ENCODE measurements at regions not wholly inside any gene's neighbourhood (a gene's known extent, or its start where the extent isn't known, plus 50 kb on each side); places are given as distances from the start of the nearest gene placed in this dataset.

- no peaks in the 10 kb centered on the region for H3K9me3 ChIP-seq (ENCODE audit: control insufficient read depth, insufficient read depth, low read length)
- peaks cover 6% of the 10 kb centered on the region for H3K4me1 ChIP-seq (ENCODE audit: control insufficient read depth, insufficient read depth, low read length)
- peaks cover 7% of the 10 kb centered on the region for H3K27me3 ChIP-seq (ENCODE audit: control insufficient read depth, insufficient read depth, low read length)
- H3K9ac ChIP-seq (ENCODE audit: low read depth, low read length): no peak overlapping the region
- H3K4me3 ChIP-seq (ENCODE audit: low read depth, low read length): no peak overlapping the region
- H3K36me3 ChIP-seq (ENCODE audit: control insufficient read depth, insufficient read depth, low read length): no peaks in the 10 kb centered on the region
Measured at GRCh38 chr12:13794706-13795105, 186.7 kb downstream of the GRIN2B start.

DNA sequence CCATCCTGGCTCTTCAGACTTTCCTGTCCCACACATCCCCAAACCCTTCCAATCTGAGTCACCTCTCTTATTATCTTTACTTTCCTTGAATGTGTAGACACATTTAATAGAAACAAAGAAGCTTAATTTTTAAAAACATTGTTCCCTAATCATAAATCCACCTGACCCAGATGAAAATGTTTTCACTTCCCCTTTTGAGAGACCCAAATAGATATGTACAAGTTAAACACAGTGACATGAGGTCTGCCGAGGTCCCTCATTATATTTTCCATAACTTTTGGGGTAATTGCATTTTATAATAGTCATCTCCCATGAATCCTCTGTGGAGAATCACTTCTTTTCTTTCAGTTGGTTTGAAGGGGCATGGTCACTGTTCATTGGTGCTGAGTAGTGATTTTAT lies 191.1 kb downstream of the GRIN2B start:
- Histone ChIP-seq H3K9me3 (ENCODE audit: control insufficient read depth, insufficient read depth, low read length) (no peaks in the 10 kb centered on the region), H3K27me3 (ENCODE audit: control insufficient read depth, insufficient read depth, low read length) (no peaks in the 10 kb centered on the region), H3K9ac (ENCODE audit: low read depth, low read length) (no peak overlapping the region), H3K36me3 (ENCODE audit: control insufficient read depth, insufficient read depth, low read length) (no peaks in the 10 kb centered on the region), H3K4me3 (ENCODE audit: low read depth, low read length) (no peak overlapping the region), H3K4me1 (ENCODE audit: control insufficient read depth, insufficient read depth, low read length) (peaks cover 4% of the 10 kb centered on the region)

GRCh38 chr12:13788626-13789025 lies 192.8 kb downstream of the GRIN2B start:
- Histone ChIP-seq H3K4me1 (ENCODE audit: control insufficient read depth, insufficient read depth, low read length) (peaks cover 4% of the 10 kb centered on the region), H3K9ac (ENCODE audit: low read depth, low read length) (no peak overlapping the region), H3K36me3 (ENCODE audit: control insufficient read depth, insufficient read depth, low read length) (no peaks in the 10 kb centered on the region), H3K9me3 (ENCODE audit: control insufficient read depth, insufficient read depth, low read length) (no peaks in the 10 kb centered on the region), H3K4me3 (ENCODE audit: low read depth, low read length) (no peak overlapping the region), H3K27me3 (ENCODE audit: control insufficient read depth, insufficient read depth, low read length) (no peaks in the 10 kb centered on the region)

- no peak overlapping the region for H3K9ac ChIP-seq (ENCODE audit: low read depth, low read length)
- H3K4me1 ChIP-seq (ENCODE audit: control insufficient read depth, insufficient read depth, low read length): peaks cover 4% of the 10 kb centered on the region
- no peaks in the 10 kb centered on the region for H3K9me3 ChIP-seq (ENCODE audit: control insufficient read depth, insufficient read depth, low read length)
- H3K27me3 ChIP-seq (ENCODE audit: control insufficient read depth, insufficient read depth, low read length): no peaks in the 10 kb centered on the region
- H3K4me3 ChIP-seq (ENCODE audit: low read depth, low read length): peak overlapping the region; percentile 19
- no peaks in the 10 kb centered on the region for H3K36me3 ChIP-seq (ENCODE audit: control insufficient read depth, insufficient read depth, low read length)
Measured at GRCh38 chr12:13786646-13787045, 194.8 kb downstream of the GRIN2B start.

DNA sequence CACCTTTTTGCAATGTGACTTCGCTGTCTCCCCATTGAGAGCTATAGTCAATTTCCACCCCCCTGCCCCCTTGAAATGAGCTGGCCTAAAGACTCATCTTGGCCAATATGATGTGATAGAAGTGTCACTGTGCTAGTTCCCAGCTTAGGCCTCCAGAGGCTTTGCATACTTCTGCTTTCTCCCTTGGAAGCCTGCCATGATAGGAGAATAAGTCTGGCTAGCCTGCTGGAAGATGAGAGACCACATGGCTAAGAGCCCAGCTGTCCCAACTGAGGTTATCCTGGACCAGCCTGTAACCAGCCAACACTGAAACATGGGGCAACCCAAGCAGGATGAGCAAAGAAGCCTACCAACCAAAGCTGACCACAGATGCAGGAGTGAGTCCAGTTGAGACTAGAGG lies 196.9 kb downstream of the GRIN2B start:
- Histone ChIP-seq H3K4me3 (ENCODE audit: low read depth, low read length) (no peak overlapping the region), H3K27me3 (ENCODE audit: control insufficient read depth, insufficient read depth, low read length) (peaks cover 3% of the 10 kb centered on the region), H3K9ac (ENCODE audit: low read depth, low read length) (no peak overlapping the region), H3K36me3 (ENCODE audit: control insufficient read depth, insufficient read depth, low read length) (no peaks in the 10 kb centered on the region), H3K4me1 (ENCODE audit: control insufficient read depth, insufficient read depth, low read length) (peaks cover 4% of the 10 kb centered on the region), H3K9me3 (ENCODE audit: control insufficient read depth, insufficient read depth, low read length) (no peaks in the 10 kb centered on the region)

DNA sequence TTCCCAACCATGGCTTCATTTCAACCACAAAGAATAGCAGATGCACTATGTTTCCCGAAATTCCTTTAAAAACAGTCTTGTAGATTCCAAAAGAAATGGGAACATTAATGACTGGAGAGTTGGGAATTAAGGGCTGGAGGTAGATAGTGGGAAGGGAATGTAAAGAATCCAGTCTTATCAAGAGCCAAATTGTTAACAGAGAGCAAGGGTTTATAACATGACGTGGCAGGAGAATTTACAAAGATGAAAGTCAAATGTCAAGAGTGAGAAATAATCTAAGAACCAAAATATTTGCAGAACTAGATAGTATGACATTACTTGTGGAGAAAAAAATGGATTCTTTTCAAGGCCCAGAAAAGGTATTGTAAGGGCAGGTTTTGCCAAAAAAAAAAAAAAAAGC lies 200.9 kb downstream of the GRIN2B start:
- H3K9me3 ChIP-seq (ENCODE audit: control insufficient read depth, insufficient read depth, low read length): no peaks in the 10 kb centered on the region
- H3K4me1 ChIP-seq (ENCODE audit: control insufficient read depth, insufficient read depth, low read length): no peaks in the 10 kb centered on the region
- no peaks in the 10 kb centered on the region for H3K36me3 ChIP-seq (ENCODE audit: control insufficient read depth, insufficient read depth, low read length)
- H3K9ac ChIP-seq (ENCODE audit: low read depth, low read length): no peak overlapping the region
- H3K27me3 ChIP-seq (ENCODE audit: control insufficient read depth, insufficient read depth, low read length): peaks cover 34% of the 10 kb centered on the region
- no peak overlapping the region for H3K4me3 ChIP-seq (ENCODE audit: low read depth, low read length)

- Histone ChIP-seq H3K4me3 (ENCODE audit: low read depth, low read length) (no peak overlapping the region), H3K9me3 (ENCODE audit: control insufficient read depth, insufficient read depth, low read length) (no peaks in the 10 kb centered on the region), H3K36me3 (ENCODE audit: control insufficient read depth, insufficient read depth, low read length) (no peaks in the 10 kb centered on the region), H3K9ac (ENCODE audit: low read depth, low read length) (no peak overlapping the region), H3K4me1 (ENCODE audit: control insufficient read depth, insufficient read depth, low read length) (no peaks in the 10 kb centered on the region), H3K27me3 (ENCODE audit: control insufficient read depth, insufficient read depth, low read length) (peaks cover 53% of the 10 kb centered on the region)
Measured at GRCh38 chr12:13777374-13777773, 204.0 kb downstream of the GRIN2B start.

DNA sequence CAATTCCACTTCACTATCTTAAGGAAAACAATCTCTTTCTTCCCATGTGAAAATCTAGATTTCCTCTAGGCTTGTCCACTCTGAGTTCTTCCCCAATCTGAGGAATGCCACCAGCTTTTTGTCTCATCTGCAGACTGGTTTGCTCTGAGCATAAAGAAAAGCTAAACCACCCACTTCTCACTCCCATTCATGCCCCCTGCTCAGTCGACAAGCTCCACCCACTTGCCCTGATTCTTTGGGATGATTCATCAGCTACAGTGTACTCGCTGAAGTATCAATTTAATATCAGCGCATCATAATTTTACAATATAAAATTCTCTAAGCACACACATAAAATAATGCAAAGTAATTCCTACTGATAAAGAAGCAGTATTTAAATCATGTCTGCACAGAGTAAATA lies 209.1 kb downstream of the GRIN2B start:
- Histone ChIP-seq H3K4me1 (ENCODE audit: control insufficient read depth, insufficient read depth, low read length) (no peaks in the 10 kb centered on the region), H3K36me3 (ENCODE audit: control insufficient read depth, insufficient read depth, low read length) (no peaks in the 10 kb centered on the region), H3K4me3 (ENCODE audit: low read depth, low read length) (no peak overlapping the region), H3K9ac (ENCODE audit: low read depth, low read length) (no peak overlapping the region), H3K27me3 (ENCODE audit: control insufficient read depth, insufficient read depth, low read length) (peaks cover 36% of the 10 kb centered on the region), H3K9me3 (ENCODE audit: control insufficient read depth, insufficient read depth, low read length) (no peaks in the 10 kb centered on the region)

DNA sequence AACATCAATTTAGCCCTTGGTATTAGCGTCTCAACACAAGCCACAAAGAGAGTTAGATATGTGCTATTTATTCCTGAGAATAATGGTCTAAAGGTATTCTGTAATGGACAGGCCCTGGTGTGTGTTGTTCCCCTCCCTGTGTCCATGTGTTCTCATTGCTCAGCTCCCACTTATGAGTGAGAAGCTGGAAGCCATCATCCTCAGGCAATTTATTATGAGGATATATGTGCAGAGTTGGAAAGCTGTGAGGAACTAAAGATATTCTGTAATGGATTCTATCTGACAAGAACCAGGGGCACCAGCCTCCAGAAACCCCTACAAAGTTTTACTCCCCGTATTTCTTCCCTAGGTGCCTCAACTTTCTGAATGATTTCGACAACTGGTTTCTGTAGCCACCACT lies 210.8 kb downstream of the GRIN2B start:
- H3K27me3 ChIP-seq (ENCODE audit: control insufficient read depth, insufficient read depth, low read length): peaks cover 20% of the 10 kb centered on the region
- H3K36me3 ChIP-seq (ENCODE audit: control insufficient read depth, insufficient read depth, low read length): no peaks in the 10 kb centered on the region

GRCh38 chr12:13769966-13770365 lies 211.4 kb downstream of the GRIN2B start:
- no peaks in the 10 kb centered on the region for H3K36me3 ChIP-seq (ENCODE audit: control insufficient read depth, insufficient read depth, low read length)
- H3K4me1 ChIP-seq (ENCODE audit: control insufficient read depth, insufficient read depth, low read length): no peaks in the 10 kb centered on the region
- no peak overlapping the region for H3K9ac ChIP-seq (ENCODE audit: low read depth, low read length)
- no peaks in the 10 kb centered on the region for H3K9me3 ChIP-seq (ENCODE audit: control insufficient read depth, insufficient read depth, low read length)
- peaks cover 15% of the 10 kb centered on the region for H3K27me3 ChIP-seq (ENCODE audit: control insufficient read depth, insufficient read depth, low read length)
- no peak overlapping the region for H3K4me3 ChIP-seq (ENCODE audit: low read depth, low read length)

More for the DNA sequence above, 210.8 kb downstream of the GRIN2B start:
- Histone ChIP-seq H3K9me3 (ENCODE audit: control insufficient read depth, insufficient read depth, low read length) (no peaks in the 10 kb centered on the region), H3K4me1 (ENCODE audit: control insufficient read depth, insufficient read depth, low read length) (no peaks in the 10 kb centered on the region), H3K9ac (ENCODE audit: low read depth, low read length) (no peak overlapping the region), H3K4me3 (ENCODE audit: low read depth, low read length) (no peak overlapping the region)

DNA sequence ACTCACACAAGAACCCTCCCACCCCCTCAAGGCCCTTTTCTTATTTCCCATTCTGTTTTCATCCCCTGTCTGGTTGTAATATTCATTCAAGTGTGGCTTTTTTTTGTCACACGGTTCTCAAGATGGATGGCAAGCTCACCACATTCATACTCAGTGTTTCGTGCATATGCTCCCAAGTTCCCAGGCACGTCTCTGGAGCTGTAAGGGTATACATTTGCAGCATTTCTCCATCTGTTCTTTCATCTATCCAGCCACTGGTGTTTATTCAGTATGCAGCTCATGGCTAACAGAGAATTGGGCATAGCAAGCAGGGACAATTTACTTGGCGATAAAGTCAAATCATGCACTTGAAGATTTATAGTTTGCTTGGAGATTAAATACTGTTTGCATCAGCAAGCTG lies 212.1 kb downstream of the GRIN2B start:
- Histone ChIP-seq H3K9me3 (ENCODE audit: control insufficient read depth, insufficient read depth, low read length) (no peaks in the 10 kb centered on the region), H3K4me1 (ENCODE audit: control insufficient read depth, insufficient read depth, low read length) (no peaks in the 10 kb centered on the region), H3K4me3 (ENCODE audit: low read depth, low read length) (no peak overlapping the region), H3K9ac (ENCODE audit: low read depth, low read length) (no peak overlapping the region), H3K27me3 (ENCODE audit: control insufficient read depth, insufficient read depth, low read length) (peaks cover 8% of the 10 kb centered on the region), H3K36me3 (ENCODE audit: control insufficient read depth, insufficient read depth, low read length) (no peaks in the 10 kb centered on the region)

DNA sequence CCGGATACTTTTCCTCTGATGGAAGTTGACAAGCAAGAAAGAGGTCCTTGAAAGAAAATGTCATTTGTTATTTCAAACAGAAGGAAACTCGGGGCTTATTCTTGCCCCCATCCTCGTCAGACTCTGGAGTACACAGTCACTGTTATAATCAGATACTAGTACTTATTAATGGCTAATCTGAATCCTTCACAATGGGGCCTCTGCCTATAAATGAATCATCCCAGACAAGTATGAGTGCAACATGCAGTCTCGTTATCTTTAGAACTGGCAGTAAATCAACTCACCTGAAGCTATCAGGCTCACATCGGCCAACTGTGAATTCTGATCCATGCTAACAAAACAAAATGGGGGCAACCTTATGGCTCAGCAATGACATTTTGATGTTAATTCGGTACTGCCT lies 216.7 kb downstream of the GRIN2B start:
- H3K9me3 ChIP-seq (ENCODE audit: control insufficient read depth, insufficient read depth, low read length): no peaks in the 10 kb centered on the region
- H3K4me3 ChIP-seq (ENCODE audit: low read depth, low read length): no peak overlapping the region
- H3K9ac ChIP-seq (ENCODE audit: low read depth, low read length): no peak overlapping the region
- H3K36me3 ChIP-seq (ENCODE audit: control insufficient read depth, insufficient read depth, low read length): no peaks in the 10 kb centered on the region
- no peaks in the 10 kb centered on the region for H3K4me1 ChIP-seq (ENCODE audit: control insufficient read depth, insufficient read depth, low read length)
- H3K27me3 ChIP-seq (ENCODE audit: control insufficient read depth, insufficient read depth, low read length): no peaks in the 10 kb centered on the region

- Histone ChIP-seq H3K9me3 (ENCODE audit: control insufficient read depth, insufficient read depth, low read length) (no peaks in the 10 kb centered on the region), H3K36me3 (ENCODE audit: control insufficient read depth, insufficient read depth, low read length) (no peaks in the 10 kb centered on the region), H3K9ac (ENCODE audit: low read depth, low read length) (no peak overlapping the region), H3K4me1 (ENCODE audit: control insufficient read depth, insufficient read depth, low read length) (peaks cover 38% of the 10 kb centered on the region), H3K27me3 (ENCODE audit: control insufficient read depth, insufficient read depth, low read length) (peaks cover 48% of the 10 kb centered on the region), H3K4me3 (ENCODE audit: low read depth, low read length) (peak overlapping the region; percentile 6)
Measured at GRCh38 chr12:13749389-13749788, 232.0 kb downstream of the GRIN2B start.
